ENCODE measurements at regions not wholly inside any gene's neighbourhood (a gene's known extent, or its start where the extent isn't known, plus 50 kb on each side); places are given as distances from the start of the nearest gene placed in this dataset.

DNA sequence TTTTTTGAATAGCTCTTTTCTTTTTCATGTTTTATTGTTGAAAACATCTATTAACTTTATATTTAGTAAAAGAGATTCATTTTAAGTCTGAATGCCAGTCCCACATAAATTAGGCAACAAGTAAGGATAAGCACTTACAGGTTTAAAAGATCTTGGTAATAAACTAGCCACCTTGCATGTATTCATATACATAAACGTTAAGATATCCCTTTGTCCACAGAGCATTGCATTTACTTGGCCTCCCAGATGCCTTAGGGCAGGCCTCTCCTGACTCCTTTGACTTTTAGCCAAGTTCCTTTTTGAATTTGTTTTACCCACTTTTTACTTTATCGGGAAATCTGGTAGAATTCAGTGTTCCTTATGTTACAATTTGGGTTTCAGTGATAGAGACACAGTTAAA lies 331.7 kb downstream of the ETNK1 start:
- TF ChIP-seq, protein P1, sequence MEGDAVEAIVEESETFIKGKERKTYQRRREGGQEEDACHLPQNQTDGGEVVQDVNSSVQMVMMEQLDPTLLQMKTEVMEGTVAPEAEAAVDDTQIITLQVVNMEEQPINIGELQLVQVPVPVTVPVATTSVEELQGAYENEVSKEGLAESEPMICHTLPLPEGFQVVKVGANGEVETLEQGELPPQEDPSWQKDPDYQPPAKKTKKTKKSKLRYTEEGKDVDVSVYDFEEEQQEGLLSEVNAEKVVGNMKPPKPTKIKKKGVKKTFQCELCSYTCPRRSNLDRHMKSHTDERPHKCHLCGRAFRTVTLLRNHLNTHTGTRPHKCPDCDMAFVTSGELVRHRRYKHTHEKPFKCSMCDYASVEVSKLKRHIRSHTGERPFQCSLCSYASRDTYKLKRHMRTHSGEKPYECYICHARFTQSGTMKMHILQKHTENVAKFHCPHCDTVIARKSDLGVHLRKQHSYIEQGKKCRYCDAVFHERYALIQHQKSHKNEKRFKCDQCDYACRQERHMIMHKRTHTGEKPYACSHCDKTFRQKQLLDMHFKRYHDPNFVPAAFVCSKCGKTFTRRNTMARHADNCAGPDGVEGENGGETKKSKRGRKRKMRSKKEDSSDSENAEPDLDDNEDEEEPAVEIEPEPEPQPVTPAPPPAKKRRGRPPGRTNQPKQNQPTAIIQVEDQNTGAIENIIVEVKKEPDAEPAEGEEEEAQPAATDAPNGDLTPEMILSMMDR (IDR thresholded peaks at IDR 0.05; ENCODE audit: insufficient read depth in 1 of 2, low read depth in 1 of 2, low read length in 1 of 2, severe bottlenecking in 1 of 2, unreplicated experiment in 1 of 2): no peak
- H3K27ac Mint-ChIP-seq (ENCODE audit: unreplicated experiment): no peak overlapping the region
- H3K27me3 Mint-ChIP-seq (ENCODE audit: insufficient read depth, unreplicated experiment): peaks cover 13% of the 10 kb centered on the region
- intact Hi-C loops (cut with micrococcal nuclease; ENCODE audit: unreplicated experiment): no loop called here
- H3K4me3 Mint-ChIP-seq (ENCODE audit: unreplicated experiment): no peak overlapping the region
- Histone ChIP-seq H3K4me3 (ENCODE audit: low read depth, low read length) (no peak overlapping the region), H3K36me3 (ENCODE audit: control insufficient read depth, insufficient read depth, low read length) (no peaks in the 10 kb centered on the region), H3K4me1 (no peaks in the 10 kb centered on the region), H3K27me3 (replicated peaks; ENCODE audit: control insufficient read depth, insufficient read depth, low read length) (no peaks in the 10 kb centered on the region), H3K9me3 (no peaks in the 10 kb centered on the region)
- no peak for DNase-seq
- ChIA-PET CTCF (no interaction called here), POLR2A (no interaction called here)
- BruUV-seq (replicated peaks): no TSS peak
- peaks cover 10% of the 10 kb centered on the region for H3K9me3 Mint-ChIP-seq (ENCODE audit: unreplicated experiment)
- H3K36me3 Mint-ChIP-seq (ENCODE audit: insufficient read depth, unreplicated experiment): no peaks in the 10 kb centered on the region
- H3K4me1 Mint-ChIP-seq (ENCODE audit: low read depth, unreplicated experiment): no peaks in the 10 kb centered on the region

GRCh38 chr12:22967171-22967570 lies 342.2 kb downstream of the ETNK1 start:
- Histone ChIP-seq H3K36me3 (ENCODE audit: control insufficient read depth, insufficient read depth, low read length) (no peaks in the 10 kb centered on the region), H3K4me3 (ENCODE audit: low read depth, low read length) (no peak overlapping the region), H3K4me1 (no peaks in the 10 kb centered on the region), H3K9me3 (no peaks in the 10 kb centered on the region), H3K27me3 (replicated peaks; ENCODE audit: control insufficient read depth, insufficient read depth, low read length) (no peaks in the 10 kb centered on the region)
- H3K9me3 Mint-ChIP-seq (ENCODE audit: unreplicated experiment): no peaks in the 10 kb centered on the region
- TF ChIP-seq, protein P1 (IDR thresholded peaks at IDR 0.05; ENCODE audit: insufficient read depth in 1 of 2, low read depth in 1 of 2, low read length in 1 of 2, severe bottlenecking in 1 of 2, unreplicated experiment in 1 of 2): no peak
- no peak for DNase-seq
- H3K27me3 Mint-ChIP-seq (ENCODE audit: insufficient read depth, unreplicated experiment): peaks cover 35% of the 10 kb centered on the region
- no TSS peak for BruUV-seq (replicated peaks)
- no peaks in the 10 kb centered on the region for H3K36me3 Mint-ChIP-seq (ENCODE audit: insufficient read depth, unreplicated experiment)
- CTCF ChIA-PET: no interaction called here
- intact Hi-C loops (cut with micrococcal nuclease; ENCODE audit: unreplicated experiment): no loop called here
- no peak overlapping the region for H3K27ac Mint-ChIP-seq (ENCODE audit: unreplicated experiment)
- H3K4me1 Mint-ChIP-seq (ENCODE audit: low read depth, unreplicated experiment): no peaks in the 10 kb centered on the region
- H3K4me3 Mint-ChIP-seq (ENCODE audit: unreplicated experiment): no peak overlapping the region
- POLR2A ChIA-PET: no interaction called here

GRCh38 chr12:22969521-22969920 lies 344.6 kb downstream of the ETNK1 start:
- Histone ChIP-seq H3K4me1 (no peaks in the 10 kb centered on the region), H3K4me3 (ENCODE audit: low read depth, low read length) (no peak overlapping the region), H3K36me3 (ENCODE audit: control insufficient read depth, insufficient read depth, low read length) (no peaks in the 10 kb centered on the region), H3K9me3 (no peaks in the 10 kb centered on the region), H3K27me3 (replicated peaks; ENCODE audit: control insufficient read depth, insufficient read depth, low read length) (no peaks in the 10 kb centered on the region)
- Mint-ChIP-seq H3K27me3 (ENCODE audit: insufficient read depth, unreplicated experiment) (peaks cover 27% of the 10 kb centered on the region), H3K9me3 (ENCODE audit: unreplicated experiment) (no peaks in the 10 kb centered on the region), H3K36me3 (ENCODE audit: insufficient read depth, unreplicated experiment) (no peaks in the 10 kb centered on the region), H3K4me1 (ENCODE audit: low read depth, unreplicated experiment) (no peaks in the 10 kb centered on the region), H3K4me3 (ENCODE audit: unreplicated experiment) (no peak overlapping the region), H3K27ac (ENCODE audit: unreplicated experiment) (no peak overlapping the region)
- intact Hi-C loops (cut with micrococcal nuclease; ENCODE audit: unreplicated experiment): no loop called here
- no TSS peak for BruUV-seq (replicated peaks)
- TF ChIP-seq, protein P1 (IDR thresholded peaks at IDR 0.05; ENCODE audit: insufficient read depth in 1 of 2, low read depth in 1 of 2, low read length in 1 of 2, severe bottlenecking in 1 of 2, unreplicated experiment in 1 of 2): no peak
- ChIA-PET CTCF (no interaction called here), POLR2A (no interaction called here)
- DNase-seq: no peak

Measured in Caco-2 (cell line).